Natural killer cell (primary cell): ENCODE measurements at regions not wholly inside any gene's neighbourhood (a gene's known extent, or its start where the extent isn't known, plus 50 kb on each side); places are given as distances from the start of the nearest gene placed in this dataset.

Experiments
- ATAC-seq, 3 donors: fragments of 150-1000 bp in 2 of 3; fragments of 200-7000 bp in 1 of 3; cut with Tn5 transposase; 1 replicate in 1 of 3; 2 replicates in 2 of 3; pipeline ENCODE4 v1.10.0; 2021; ENCODE audit warnings: mild to moderate bottlenecking in 2 of 3, moderate library complexity in 2 of 3
- DNase-seq, 2 donors: peaks; one replicate each; pipeline versions ENCODE4 v3.0.0 to v3.0.0-alpha.2; 2013 to 2021; ENCODE audit warnings: mixed read lengths in 1 of 2
- H3K27ac ChIP-seq: one replicate; pipeline ENCODE4 v1.5.1; 2013; ENCODE audit warnings: mild to moderate bottlenecking, low read length
- H3K27me3 ChIP-seq: one replicate; pipeline ENCODE4 v1.6.1; 2013; ENCODE audit warnings: low read length; ENCODE audit not compliant: control insufficient read depth, insufficient read depth
- H3K36me3 ChIP-seq: one replicate; pipeline ENCODE4 v1.6.1; 2013; ENCODE audit warnings: low read length; ENCODE audit not compliant: control insufficient read depth, insufficient read depth
- H3K4me1 ChIP-seq: one replicate; pipeline ENCODE4 v1.6.1; 2013; ENCODE audit warnings: low read length; ENCODE audit not compliant: control insufficient read depth, insufficient read depth
- H3K4me3 ChIP-seq: one replicate; pipeline ENCODE4 v1.5.1; 2013; ENCODE audit warnings: low read length
- H3K9me3 ChIP-seq: one replicate; pipeline ENCODE4 v1.6.1; 2013; ENCODE audit warnings: low read length; ENCODE audit not compliant: control insufficient read depth, insufficient read depth
- H3K27ac Mint-ChIP-seq, 2 donors: one replicate each; pipeline ENCODE4 v1.8.0; 2022; ENCODE audit warnings: mild to moderate bottlenecking in 2 of 2, mixed read lengths in 2 of 2, moderate library complexity in 1 of 2
- H3K27me3 Mint-ChIP-seq, 2 donors: one replicate each; pipeline ENCODE4 v1.8.0; 2022; ENCODE audit warnings: low read depth in 2 of 2, mixed read lengths in 2 of 2
- H3K36me3 Mint-ChIP-seq: one replicate; pipeline ENCODE4 v1.8.0; 2022; ENCODE audit warnings: mixed read lengths
- H3K4me1 Mint-ChIP-seq, 2 donors: one replicate each; pipeline ENCODE4 v1.8.0; 2022; ENCODE audit warnings: mixed read lengths in 2 of 2
- H3K4me3 Mint-ChIP-seq: one replicate; pipeline ENCODE4 v1.8.0; 2022; ENCODE audit warnings: mild to moderate bottlenecking, moderate library complexity, mixed read lengths
- H3K9me3 Mint-ChIP-seq, 2 donors: one replicate each; pipeline ENCODE4 v1.8.0; 2022; ENCODE audit warnings: mixed read lengths in 2 of 2
- CTCF ChIP-seq: fragments of 200-600 bp; IDR thresholded peaks from one replicate; pipeline ENCODE4 v1.8.0; 2022; ENCODE audit warnings: antibody characterized with exemption
- WGBS: methylation state at CpG from one replicate; pipeline ENCODE4 v1.1.7; 2013; ENCODE audit warnings: missing lambda C conversion rate; ENCODE audit not compliant: insufficient coverage; 5-methylcytosine and 5-hydroxymethylcytosine counted together
- intact Hi-C: fragments of 100-400 bp; cut with micrococcal nuclease; formaldehyde crosslinking; loops from one replicate; pipeline ENCODE4 v1.14.2; 2022

DNA sequence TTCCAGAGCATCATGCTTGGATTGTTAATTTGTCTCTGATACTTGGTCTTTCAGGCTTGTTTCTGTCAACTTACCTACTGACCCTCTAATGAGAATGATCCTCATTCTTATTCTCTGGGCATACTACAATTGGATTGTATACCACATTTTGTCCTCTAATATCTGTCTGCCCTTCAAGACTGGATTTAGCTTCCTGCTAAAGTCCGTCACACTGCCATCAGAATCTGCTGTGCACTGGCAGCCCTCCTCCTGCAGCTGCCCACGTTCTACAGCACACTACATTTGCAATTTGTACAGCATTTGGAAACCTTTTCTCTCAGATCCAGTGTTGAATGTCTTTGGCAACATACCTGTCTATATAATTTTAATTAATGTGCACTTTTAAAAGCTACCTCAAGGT, 183.1 kb downstream of the ZNF330 start:
- H3K4me1 ChIP-seq: no peaks in the 10 kb centered on the region
- no peak for ATAC-seq
- Mint-ChIP-seq H3K36me3 (no peaks in the 10 kb centered on the region), H3K27me3 (no peaks in the 10 kb centered on the region), H3K4me3 (no peak overlapping the region), H3K27ac (no peak overlapping the region), H3K4me1 (no peaks in the 10 kb centered on the region), H3K9me3 (peaks cover 2% of the 10 kb centered on the region in 2 donors)
- H3K27me3 ChIP-seq: no peaks in the 10 kb centered on the region
- H3K36me3 ChIP-seq: no peaks in the 10 kb centered on the region
- 57% methylated on average over 2 of the region's 2 CpGs for WGBS
- no peak for DNase-seq
- no peaks in the 10 kb centered on the region for H3K9me3 ChIP-seq
- H3K4me3 ChIP-seq: no peak overlapping the region
- TF ChIP-seq CTCF: no peak
- intact Hi-C loops: no loop called here
- no peak overlapping the region for H3K27ac ChIP-seq

DNA sequence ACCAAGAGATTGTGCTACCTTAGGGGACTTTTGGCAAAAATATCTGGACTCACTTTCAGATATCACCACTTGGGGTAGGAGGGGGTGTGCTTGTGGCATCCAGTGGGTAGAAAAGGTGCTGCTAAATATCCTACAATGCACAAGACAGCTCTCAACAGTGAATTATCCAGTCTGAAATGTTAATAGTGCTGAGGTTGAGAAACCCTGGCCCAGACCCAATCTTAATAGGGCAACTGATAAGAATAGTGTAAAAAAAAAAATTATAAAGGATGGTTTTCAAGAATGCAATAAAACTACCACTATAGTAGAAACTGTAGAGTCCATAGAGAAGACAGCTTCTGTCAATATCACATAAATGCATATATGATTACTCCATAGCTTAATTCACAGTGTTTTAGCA, 185.5 kb downstream of the ZNF330 start:
- H3K27me3 ChIP-seq: no peaks in the 10 kb centered on the region
- no peak overlapping the region for H3K27ac Mint-ChIP-seq
- no peak for TF ChIP-seq CTCF
- no peak for DNase-seq
- no peak overlapping the region for H3K27ac ChIP-seq
- no peak overlapping the region for H3K4me3 ChIP-seq
- H3K9me3 Mint-ChIP-seq: peaks cover 0 to 2% of the 10 kb centered on the region in 2 donors
- ATAC-seq: no peak
- no peaks in the 10 kb centered on the region for H3K4me1 ChIP-seq
- no peaks in the 10 kb centered on the region for H3K36me3 ChIP-seq
- H3K27me3 Mint-ChIP-seq: no peaks in the 10 kb centered on the region
- H3K9me3 ChIP-seq: no peaks in the 10 kb centered on the region
- H3K4me1 Mint-ChIP-seq: no peaks in the 10 kb centered on the region
- intact Hi-C loops: no loop called here
- H3K36me3 Mint-ChIP-seq: no peaks in the 10 kb centered on the region
- H3K4me3 Mint-ChIP-seq: no peak overlapping the region

DNA sequence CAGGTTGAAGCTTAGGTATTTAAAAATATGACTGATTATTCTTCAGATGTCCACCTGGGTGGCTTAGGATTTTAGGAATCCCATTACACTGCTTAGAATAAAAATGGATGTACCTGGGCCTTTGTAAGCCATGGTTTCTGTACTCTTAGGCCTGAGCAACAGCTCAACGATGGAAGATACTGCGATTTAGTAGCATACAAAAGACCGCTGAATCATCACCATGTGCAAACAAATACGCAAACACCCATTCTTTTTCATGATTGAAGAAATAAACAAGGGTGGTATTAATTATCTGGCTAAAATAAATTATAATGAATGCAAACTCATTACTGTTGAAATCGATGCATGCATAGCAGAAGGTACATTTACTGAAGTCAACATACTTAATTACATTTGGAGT, 188.9 kb downstream of the ZNF330 start:
- Histone ChIP-seq H3K9me3 (no peaks in the 10 kb centered on the region), H3K4me1 (no peaks in the 10 kb centered on the region), H3K4me3 (no peak overlapping the region), H3K36me3 (no peaks in the 10 kb centered on the region), H3K27ac (no peak overlapping the region), H3K27me3 (no peaks in the 10 kb centered on the region)
- no peak for TF ChIP-seq CTCF
- Mint-ChIP-seq H3K4me1 (no peaks in the 10 kb centered on the region), H3K27ac (no peak overlapping the region), H3K27me3 (no peaks in the 10 kb centered on the region), H3K36me3 (no peaks in the 10 kb centered on the region), H3K9me3 (peaks cover 0 to 2% of the 10 kb centered on the region in 2 donors), H3K4me3 (no peak overlapping the region)
- ATAC-seq (no peak), DNase-seq (no peak)
- intact Hi-C loops: no loop called here
- 97% methylated on average over 4 of the region's 5 CpGs for WGBS

- ATAC-seq (no peak), DNase-seq (no peak)
- 76% methylated on average over 4 of the region's 4 CpGs for WGBS
- no peaks in the 10 kb centered on the region for H3K4me1 ChIP-seq
- TF ChIP-seq CTCF: no peak
- Mint-ChIP-seq H3K9me3 (peaks cover 0 to 2% of the 10 kb centered on the region in 2 donors), H3K27ac (no peak overlapping the region), H3K36me3 (no peaks in the 10 kb centered on the region), H3K27me3 (no peaks in the 10 kb centered on the region), H3K4me3 (no peak overlapping the region), H3K4me1 (no peaks in the 10 kb centered on the region)
- no peak overlapping the region for H3K4me3 ChIP-seq
- intact Hi-C loops: no loop called here
- no peak overlapping the region for H3K27ac ChIP-seq
- H3K36me3 ChIP-seq: no peaks in the 10 kb centered on the region
- no peaks in the 10 kb centered on the region for H3K27me3 ChIP-seq
- H3K9me3 ChIP-seq: no peaks in the 10 kb centered on the region
These were observed 190.1 kb downstream of the ZNF330 start for GRCh38 chr4:141410839-141411238.
